ENCODE measurements at regions not wholly inside any gene's neighbourhood (a gene's known extent, or its start where the extent isn't known, plus 50 kb on each side); places are given as distances from the start of the nearest gene placed in this dataset.

- DNase-seq (ENCODE audit: extremely low read depth, low read depth, low spot score): no peak
Observed at GRCh38 chr2:21423854-21424253, 300.1 kb downstream of the TDRD15 start.

DNA sequence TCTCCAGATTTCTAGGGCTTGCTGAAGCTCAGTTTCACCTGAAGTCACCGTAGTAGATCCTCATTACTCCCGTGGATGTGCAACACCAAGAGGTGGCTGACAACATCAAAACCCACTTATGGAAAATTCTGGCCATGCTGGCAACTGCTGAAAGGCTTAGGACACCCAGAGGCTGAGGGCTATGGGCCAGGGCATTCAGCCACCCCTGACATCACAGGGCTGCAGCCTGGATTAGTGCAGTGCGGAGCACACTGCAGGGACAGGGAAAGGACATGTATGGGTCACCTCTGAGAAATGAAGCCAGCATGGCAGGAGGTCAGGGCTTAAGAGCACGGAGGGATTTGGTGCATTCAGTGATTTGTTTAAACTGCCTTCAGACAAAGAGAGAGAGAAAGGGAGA, 300.6 kb downstream of the TDRD15 start:
- DNase-seq (ENCODE audit: extremely low read depth, low read depth, low spot score): no peak

DNA sequence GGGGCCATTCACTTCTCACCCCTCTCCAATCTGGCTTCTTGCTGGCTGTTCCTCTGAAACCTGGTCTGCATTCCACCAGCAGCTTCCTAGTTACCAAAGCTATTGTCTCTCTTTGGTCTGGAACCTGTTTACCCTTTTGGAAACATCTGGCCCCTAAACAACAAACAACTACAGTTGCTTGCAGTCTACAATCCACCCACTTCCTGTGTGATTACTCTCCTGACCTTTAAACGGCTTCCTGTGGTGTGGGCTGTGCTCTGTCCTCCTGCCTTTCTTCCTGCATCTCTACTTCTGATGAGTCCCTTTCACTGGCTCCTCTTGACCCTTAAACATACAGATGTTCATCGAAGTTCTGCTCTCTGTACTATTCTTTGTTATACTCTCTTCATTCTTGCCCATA, 303.8 kb downstream of the TDRD15 start:
- no peak for DNase-seq (ENCODE audit: extremely low read depth, low read depth, low spot score)

DNA sequence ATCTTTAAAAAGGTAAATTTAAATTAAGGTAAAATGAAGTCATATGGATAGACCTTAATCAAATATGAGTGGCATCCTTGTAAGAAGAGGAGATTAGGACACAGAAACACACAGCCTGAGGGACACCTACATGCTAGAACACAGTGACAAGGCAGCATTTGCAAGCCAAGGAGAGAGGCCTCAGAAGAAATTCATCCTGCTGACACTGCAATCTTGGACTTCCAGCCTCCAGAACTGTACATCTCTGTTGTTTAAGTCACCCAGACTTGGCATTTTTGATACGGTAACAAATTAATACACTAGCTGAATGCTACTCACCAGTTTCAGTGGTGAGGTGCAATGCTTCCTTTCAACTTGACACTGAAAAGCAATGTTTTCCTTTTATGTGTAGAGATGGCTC, 305.0 kb downstream of the TDRD15 start:
- DNase-seq (ENCODE audit: extremely low read depth, low read depth, low spot score): no peak

DNA sequence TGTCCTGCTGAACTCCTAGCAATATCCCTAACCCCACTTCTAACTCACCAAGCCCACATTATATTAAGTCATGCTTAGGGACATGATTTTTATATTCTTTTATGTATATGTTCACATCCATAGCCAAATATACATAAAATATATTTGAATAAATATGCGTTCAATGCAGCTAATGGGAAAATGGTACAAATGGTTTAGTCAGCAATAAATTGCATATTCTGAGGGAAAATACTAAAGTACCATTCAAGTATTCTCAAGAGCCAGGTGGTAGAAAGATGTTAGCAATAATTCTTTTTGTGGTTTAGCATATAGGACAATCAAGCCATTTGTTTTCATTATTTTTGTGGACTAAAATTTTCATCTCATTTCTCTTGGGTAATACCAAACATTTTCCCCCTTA, 306.0 kb downstream of the TDRD15 start:
- DNase-seq (ENCODE audit: extremely low read depth, low read depth, low spot score): no peak

- no peak for DNase-seq (ENCODE audit: extremely low read depth, low read depth, low spot score)
Observed at GRCh38 chr2:21431078-21431477, 307.3 kb downstream of the TDRD15 start.

DNA sequence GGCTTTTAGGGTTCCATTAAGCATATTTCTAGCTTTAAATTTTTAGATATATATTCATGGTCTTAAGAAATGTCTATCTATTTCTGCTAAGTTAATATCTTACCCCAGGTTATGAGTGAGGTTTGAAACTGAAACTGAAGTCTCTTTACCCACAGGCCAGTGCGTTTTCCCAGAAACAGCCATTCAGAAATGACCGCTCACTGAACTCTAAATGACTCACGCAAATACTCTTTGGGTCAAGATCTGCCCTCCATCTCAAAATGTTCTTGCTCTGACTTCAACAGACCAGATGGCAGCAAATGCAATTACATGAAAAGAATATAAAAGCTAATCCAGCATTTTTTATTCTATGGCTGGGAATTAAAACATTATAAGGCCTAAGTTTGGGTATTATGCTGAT, 315.2 kb downstream of the TDRD15 start:
- no peak for DNase-seq (ENCODE audit: extremely low read depth, low read depth, low spot score)

GRCh38 chr2:21441442-21441841, 317.7 kb downstream of the TDRD15 start:
- DNase-seq (ENCODE audit: extremely low read depth, low read depth, low spot score): no peak

DNA sequence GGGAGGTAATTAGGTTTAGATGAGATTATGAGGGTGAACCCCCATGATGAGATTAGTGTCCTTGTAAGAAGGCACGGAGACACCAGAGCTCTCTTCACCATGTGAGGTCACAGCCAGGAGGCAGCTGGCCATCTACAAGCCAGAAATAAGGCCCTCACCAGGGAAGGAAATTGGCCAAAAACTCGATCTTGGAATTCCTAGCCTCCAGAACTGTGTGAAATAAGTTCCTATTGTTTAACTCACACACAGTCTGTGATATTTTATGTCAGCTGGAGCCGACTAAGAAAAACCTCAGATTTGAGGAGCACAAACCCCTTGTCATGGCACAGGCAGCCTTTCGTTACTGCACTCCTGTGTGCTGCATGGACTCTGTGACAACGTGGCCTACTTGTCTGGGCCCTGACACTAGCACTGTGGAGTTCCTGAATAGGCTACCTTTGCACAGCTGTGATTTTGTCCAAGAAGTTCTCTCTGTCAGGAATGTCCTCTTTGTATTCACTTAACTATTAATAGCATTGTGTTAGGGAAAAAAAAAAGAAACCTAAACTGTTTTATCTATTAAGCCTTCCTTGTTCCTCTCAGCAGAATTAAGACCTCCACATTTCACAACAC, 319.8 kb downstream of the TDRD15 start:
- DNase-seq (ENCODE audit: extremely low read depth, low read depth, low spot score): no peak

DNA sequence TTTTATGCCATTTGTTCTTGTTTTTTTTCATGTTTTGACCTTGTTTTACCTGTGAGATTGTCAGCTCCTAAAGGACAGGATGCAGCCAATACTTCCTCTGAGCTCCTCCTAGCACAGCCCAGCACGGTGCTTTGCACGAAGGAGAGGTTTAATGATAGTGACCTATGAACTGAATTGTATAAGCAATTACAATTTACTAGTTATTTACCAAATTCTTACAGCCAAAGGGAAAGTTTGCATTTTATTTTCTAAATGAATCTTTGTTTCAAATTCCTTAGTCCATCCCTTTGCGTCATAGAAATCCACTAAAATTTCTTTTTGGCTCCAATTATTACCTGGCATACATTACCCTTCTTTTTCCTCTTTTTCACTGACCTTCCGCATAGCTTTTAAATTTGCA, 326.1 kb downstream of the TDRD15 start:
- DNase-seq (ENCODE audit: extremely low read depth, low read depth, low spot score): no peak

- DNase-seq (ENCODE audit: extremely low read depth, low read depth, low spot score): no peak
Observed at GRCh38 chr2:21451403-21451802, 327.6 kb downstream of the TDRD15 start.

DNA sequence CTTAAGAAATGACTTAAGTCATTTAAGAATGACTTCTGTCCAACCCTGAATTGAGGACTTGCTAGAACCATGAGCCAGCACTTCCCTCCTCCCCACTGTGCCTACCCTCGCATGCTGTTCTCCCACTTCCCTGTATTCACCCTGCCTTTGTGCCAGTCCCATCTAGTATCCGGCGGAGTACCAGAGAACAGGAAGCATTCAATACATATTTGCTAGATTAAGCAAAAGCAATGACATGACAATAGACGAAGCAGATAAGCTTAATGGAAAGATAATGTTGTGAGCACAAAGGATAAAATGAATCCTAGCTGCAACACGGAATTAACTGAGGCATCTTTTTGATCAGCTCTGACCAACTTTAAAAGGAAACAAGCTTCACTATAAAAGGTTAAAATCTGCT, 328.5 kb downstream of the TDRD15 start:
- no peak for DNase-seq (ENCODE audit: extremely low read depth, low read depth, low spot score)

GRCh38 chr2:21452678-21453077, 328.9 kb downstream of the TDRD15 start:
- DNase-seq (ENCODE audit: extremely low read depth, low read depth, low spot score): no peak

GRCh38 chr2:21453723-21454450, 330.1 kb downstream of the TDRD15 start:
- DNase-seq (ENCODE audit: extremely low read depth, low read depth, low spot score): no peak

- no peak for DNase-seq (ENCODE audit: extremely low read depth, low read depth, low spot score)
Observed at GRCh38 chr2:21454839-21455238, 331.1 kb downstream of the TDRD15 start.

DNA sequence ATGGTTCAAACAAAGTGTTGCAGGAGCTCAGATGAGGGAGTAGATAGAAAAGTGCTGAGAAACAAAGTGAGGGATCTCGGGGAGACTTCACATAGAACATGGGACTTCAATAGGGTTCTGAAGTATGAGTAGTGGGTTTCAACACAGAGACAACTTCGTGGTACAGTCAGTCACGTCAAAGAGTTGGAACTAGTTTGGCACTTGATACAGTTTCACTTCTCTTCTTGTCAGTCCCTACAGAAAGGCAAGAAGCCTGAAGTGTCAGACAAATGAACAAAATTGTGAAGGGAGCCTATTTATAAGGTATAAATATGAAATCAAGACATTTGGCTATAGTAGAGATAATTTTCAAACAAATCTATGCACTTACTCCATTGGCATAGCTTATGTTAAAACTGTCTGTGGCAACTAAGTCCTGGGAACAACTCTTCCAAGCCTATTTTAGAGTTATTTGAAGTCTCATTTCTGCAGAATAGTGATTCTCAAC, 338.0 kb downstream of the TDRD15 start:
- no peak for DNase-seq (ENCODE audit: extremely low read depth, low read depth, low spot score)

DNA sequence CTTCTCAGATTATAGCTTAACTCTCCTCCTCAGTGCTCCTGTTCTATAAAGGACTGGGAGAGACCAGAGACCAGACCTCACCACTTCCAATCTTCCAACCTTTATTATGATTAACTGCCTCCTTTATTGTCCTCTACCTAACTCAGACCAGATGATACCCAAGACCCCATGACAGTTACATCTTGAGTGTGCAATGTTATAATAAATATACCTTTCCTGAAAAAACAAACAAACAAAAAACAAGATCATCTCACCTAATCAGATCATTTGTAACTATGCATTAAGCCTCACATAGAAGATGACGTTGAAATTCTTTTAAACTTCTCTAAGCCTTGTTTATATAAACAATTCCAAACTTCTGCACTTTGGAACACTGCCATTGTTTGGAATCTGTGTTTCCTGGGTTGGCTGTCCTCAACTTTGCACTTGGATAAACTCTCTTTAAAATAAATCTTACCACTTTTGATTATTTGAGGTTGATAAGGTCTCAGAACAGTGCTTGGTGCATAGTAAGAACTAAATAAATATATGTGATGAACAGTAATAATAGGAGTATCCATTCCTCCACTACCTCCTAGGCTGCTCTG, 342.7 kb downstream of the TDRD15 start:
- DNase-seq (ENCODE audit: extremely low read depth, low read depth, low spot score): no peak

DNA sequence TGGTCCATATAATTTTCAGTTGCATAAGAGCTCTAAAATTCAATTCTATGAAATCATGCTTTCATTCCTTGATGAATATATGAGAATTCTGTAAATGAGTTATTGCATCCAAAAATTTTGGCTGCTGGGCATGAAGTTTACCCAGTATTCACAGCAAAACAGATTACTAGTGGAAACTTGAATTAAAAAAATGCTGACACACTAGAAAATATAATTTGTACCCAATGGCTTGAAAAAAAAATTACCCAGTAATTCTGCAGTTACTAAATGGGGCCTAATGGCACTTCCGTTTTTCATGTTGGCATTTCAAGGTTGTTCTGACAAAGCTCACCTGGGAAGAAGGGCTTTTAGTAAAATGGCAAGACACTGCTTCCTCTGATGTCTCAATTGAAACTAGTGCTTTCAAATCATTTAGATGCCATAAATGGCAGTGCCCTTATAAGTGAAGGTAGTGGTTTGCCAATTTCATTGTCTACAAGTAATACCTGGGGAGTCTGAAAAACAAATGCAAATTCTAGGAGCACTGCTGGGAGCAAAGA, 343.6 kb downstream of the TDRD15 start:
- DNase-seq (ENCODE audit: extremely low read depth, low read depth, low spot score): no peak

DNA sequence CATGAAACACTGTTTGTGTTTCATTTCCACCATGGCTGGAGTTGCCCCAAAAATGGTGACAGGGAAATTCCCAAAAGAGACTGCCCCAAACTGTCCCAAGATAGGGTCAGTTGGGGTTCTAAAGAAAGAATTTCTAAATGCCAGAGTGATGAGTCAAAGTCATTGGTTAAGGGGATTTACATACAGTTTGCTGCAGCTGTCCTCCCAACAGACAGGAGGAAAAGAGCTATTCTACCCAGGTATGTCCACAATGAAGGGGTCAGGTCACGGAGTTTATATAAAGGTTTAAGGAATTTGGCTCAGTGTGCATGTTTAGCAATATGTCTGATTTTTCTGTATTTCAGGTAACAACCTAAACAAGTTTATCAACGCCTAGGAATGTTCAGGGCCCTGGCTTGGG, 344.1 kb downstream of the TDRD15 start:
- DNase-seq (ENCODE audit: extremely low read depth, low read depth, low spot score): no peak

- DNase-seq (ENCODE audit: extremely low read depth, low read depth, low spot score): no peak
Observed at GRCh38 chr2:21468624-21469023, 344.9 kb downstream of the TDRD15 start.

GRCh38 chr2:21469158-21469557, 345.4 kb downstream of the TDRD15 start:
- no peak for DNase-seq (ENCODE audit: extremely low read depth, low read depth, low spot score)

GRCh38 chr2:21469564-21469963, 345.8 kb downstream of the TDRD15 start:
- DNase-seq (ENCODE audit: extremely low read depth, low read depth, low spot score): no peak

Data from glomerular endothelial cell (primary cell).